GM12878 (cell line): ENCODE measurements at regions not wholly inside any gene's neighbourhood (a gene's known extent, or its start where the extent isn't known, plus 50 kb on each side); places are given as distances from the start of the nearest gene placed in this dataset.
A peak's percentile ranks its signal among the peaks of the same experiment; 100 is the strongest.

ENCODE experiments used
- ATAC-seq: fragments of 200-7000 bp; cut with Tn5 transposase; 3 replicates; pipeline ENCODE4 v1.9.1; 2020; ENCODE audit warnings: mild to moderate bottlenecking, moderate library complexity
- BruUV-seq: library from RNA; stranded (reverse); fragments of 400-500 nt; replicated peaks from 2 replicates; lab custom pipeline; 2021; lab: Mats Ljungman, UMichigan
- CTCF ChIA-PET: fragments of 300-600 bp; sonication (Branson Sonifier 250); formaldehyde crosslinking; extraction: SDS; loops from one replicate; lab custom pipeline; 2021; ENCODE audit warnings: inconsistent platforms; lab: Yijun Ruan, JAX
- POLR2A ChIA-PET: fragments of 350-600 bp; formaldehyde crosslinking; extraction: SDS; loops from one replicate; lab custom pipeline; 2021; ENCODE audit warnings: inconsistent platforms; lab: Charles Lee
- RAD21 ChIA-PET: fragments of 300-600 bp; sonication (Branson Sonifier 250); formaldehyde crosslinking; loops from one replicate; lab custom pipeline; 2023; ENCODE audit warnings: antibody characterized with exemption; ENCODE audit not compliant: unreplicated experiment; lab: Charles Lee
- SMC1A ChIA-PET: fragments of 300-600 bp; sonication (Branson Sonifier 250); formaldehyde crosslinking; loops from one replicate; lab custom pipeline; 2023; ENCODE audit not compliant: unreplicated experiment, uncharacterized antibody; lab: Charles Lee
- DNase-seq: peaks from one replicate; pipeline ENCODE4 v3.0.0-alpha.2; 2011; ENCODE audit warnings: low read depth, low spot score
- FAIRE-seq: peaks from 3 replicates; lab custom pipeline; 2011; peaks lifted over from hg19 to GRCh38; lab: Jason Lieb, UNC
- H2AFZ ChIP-seq: 2 replicates; pipeline ENCODE4 v1.6.0; 2011; ENCODE audit warnings: low read depth, low read length, control low read depth; ENCODE audit not compliant: control insufficient read depth
- H3K27ac ChIP-seq: 2 replicates; pipeline ENCODE4 v1.5.1; 2011; ENCODE audit warnings: control low read depth; ENCODE audit not compliant: control insufficient read depth, insufficient read depth
- H3K27me3 ChIP-seq, 2 experiments: replicated peaks in 1 of 2; 2 replicates each; pipeline versions ENCODE4 v1.6.0 to v1.6.1; 2011; ENCODE audit warnings: low read length in 1 of 2; ENCODE audit not compliant: control insufficient read depth in 2 of 2, insufficient read depth in 2 of 2
- H3K36me3 ChIP-seq, 2 experiments: 2 replicates each; pipeline ENCODE4 v1.5.1; 2011; ENCODE audit warnings: low read length in 1 of 2; ENCODE audit not compliant: control insufficient read depth in 2 of 2, insufficient read depth in 2 of 2
- H3K4me1 ChIP-seq: 2 replicates; pipeline ENCODE4 v1.6.1; 2011; ENCODE audit warnings: mild to moderate bottlenecking, low read length, moderate library complexity, mixed read lengths; ENCODE audit not compliant: control insufficient read depth, insufficient read depth
- H3K4me2 ChIP-seq: 2 replicates; pipeline ENCODE4 v1.6.0; 2011; ENCODE audit warnings: control low read depth; ENCODE audit not compliant: control insufficient read depth, insufficient read depth
- H3K4me3 ChIP-seq: fragments of 200-600 bp; sonication (generic); 2 replicates; pipeline ENCODE4 v1.5.1; 2016
- H3K79me2 ChIP-seq: 2 replicates; pipeline ENCODE4 v1.6.0; 2011; ENCODE audit warnings: low read length; ENCODE audit not compliant: control insufficient read depth, insufficient read depth
- H3K9ac ChIP-seq: 2 replicates; pipeline ENCODE4 v1.8.0; 2011; ENCODE audit warnings: low read length, control low read depth, mixed read lengths; ENCODE audit not compliant: control insufficient read depth, insufficient read depth
- H3K9me3 ChIP-seq: replicated peaks from 3 replicates; pipeline ENCODE4 v1.5.1; 2011; ENCODE audit warnings: mild to moderate bottlenecking, low read length; ENCODE audit not compliant: control insufficient read depth, insufficient read depth
- H4K20me1 ChIP-seq: 2 replicates; pipeline ENCODE4 v1.6.0; 2011; ENCODE audit not compliant: control insufficient read depth, insufficient read depth
- SPI1 ChIP-seq: IDR thresholded peaks from 2 replicates; pipeline ENCODE4 v1.6.1; 2011; ENCODE audit warnings: low read depth, mild to moderate bottlenecking, low read length, moderate library complexity, borderline replicate concordance; ENCODE audit not compliant: insufficient read depth
- SRF ChIP-seq, 2 experiments: IDR thresholded peaks; 2 replicates each; pipeline ENCODE4 v1.6.1; 2011; ENCODE audit warnings: low read depth in 2 of 2, low read length in 2 of 2, mild to moderate bottlenecking in 1 of 2, moderate library complexity in 1 of 2
- TCF12 ChIP-seq: IDR thresholded peaks from 2 replicates; pipeline ENCODE4 v1.6.1; 2011; ENCODE audit warnings: low read depth, mild to moderate bottlenecking, low read length
- WGBS: methylation state at CpG from one replicate; pipeline ENCODE4 v1.1.6; 2016; ENCODE audit warnings: low lambda C conversion rate; ENCODE audit not compliant: insufficient replicate concordance, insufficient coverage; ENCODE audit errors: missing lambda C conversion rate; 5-methylcytosine and 5-hydroxymethylcytosine counted together
- in situ Hi-C: fragments of 300-500 bp; cut with MboI; formaldehyde crosslinking; loops from 9 replicates; pipeline ENCODE4 v1.14.3; 2018; ENCODE audit warnings: mixed read lengths
- intact Hi-C: fragments of 100-400 bp; cut with micrococcal nuclease; formaldehyde crosslinking; loops from one replicate; pipeline ENCODE4 v1.14.2; 2022; ENCODE audit not compliant: unreplicated experiment

DNA sequence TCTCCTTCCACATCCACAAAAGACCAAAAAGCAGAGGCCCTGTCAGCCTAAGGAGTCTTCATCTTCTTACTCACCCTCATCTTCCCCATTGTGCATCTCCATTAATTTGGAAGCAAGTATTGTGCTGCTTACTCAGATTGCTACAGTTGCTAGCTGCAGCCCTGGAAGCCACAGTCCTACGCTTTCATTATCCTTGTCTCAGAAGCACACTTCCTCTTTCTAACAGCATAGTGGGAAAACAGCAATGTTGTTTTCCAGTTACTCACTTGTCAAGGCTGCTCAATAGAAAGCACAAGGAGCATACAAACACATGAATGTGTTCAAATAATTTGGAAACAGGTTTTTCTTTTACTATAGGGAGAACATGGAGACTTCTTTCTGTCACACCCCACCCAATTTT lies 76.6 kb upstream of the RBM24 start:
- ChIA-PET RAD21 (no interaction called here), SMC1A (no interaction called here), POLR2A (no interaction called here), CTCF (no interaction called here)
- Histone ChIP-seq H3K27me3 (no peaks in the 10 kb centered on the region), H3K9ac (no peak overlapping the region), H3K36me3 (no peaks in the 10 kb centered on the region), H3K4me1 (no peaks in the 10 kb centered on the region), H2AFZ (no peak overlapping the region), H3K4me2 (no peak overlapping the region), H3K4me3 (no peak overlapping the region), H3K27ac (no peak overlapping the region), H4K20me1 (no peaks in the 10 kb centered on the region), H3K79me2 (no peaks in the 10 kb centered on the region), H3K9me3 (no peaks in the 10 kb centered on the region; the same call in 2 of the 3 replicates)
- TF ChIP-seq SRF (IDR thresholded peaks at IDR 0.05; ENCODE audit: low read depth in 2 of 2, low read length in 2 of 2), result no peak
- peak; percentile 11; the same call in 1 of the 2 replicates for TF ChIP-seq SPI1
- WGBS, result 50% methylated on average over 1 of the region's 1 CpG
- intact Hi-C loops (no loop called here), in situ Hi-C loops (no loop called here)
- no peak for ATAC-seq
- no TSS peak for BruUV-seq
- no peak for FAIRE-seq
- no peak for DNase-seq

DNA sequence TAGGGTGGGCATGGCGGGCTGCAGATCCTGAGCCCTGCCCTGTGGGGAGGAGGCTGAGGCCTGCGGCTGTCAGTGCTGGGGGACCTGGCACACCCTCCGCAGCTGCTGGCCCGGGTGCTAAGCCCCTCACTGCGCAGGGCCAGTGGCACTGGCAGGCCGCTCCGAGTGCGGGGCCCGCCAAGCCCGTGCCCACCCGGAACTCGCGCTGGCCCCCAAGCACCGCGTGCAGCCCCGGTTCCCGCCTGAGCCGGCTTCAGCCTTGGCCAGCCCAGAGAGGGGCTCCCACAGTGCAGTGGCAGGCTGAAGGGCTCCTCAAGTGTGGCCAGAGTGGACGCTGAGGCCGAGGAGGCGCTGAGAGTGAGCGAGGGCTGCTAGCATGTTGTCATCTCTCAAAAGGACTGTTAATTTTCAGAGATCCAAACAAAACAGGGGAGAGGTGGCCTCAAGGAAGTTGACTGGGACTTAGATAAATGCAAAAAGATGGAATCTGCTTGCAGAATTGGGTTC lies 74.5 kb upstream of the RBM24 start:
- TF ChIP-seq TCF12, result no peak
- DNase-seq (no peak), ATAC-seq (no peak), FAIRE-seq (no peak)
- no peak overlapping the region for H3K4me3 ChIP-seq
- BruUV-seq, result no TSS peak
- H3K79me2 ChIP-seq, result no peaks in the 10 kb centered on the region
- H3K9me3 ChIP-seq, result no peaks in the 10 kb centered on the region
- WGBS, result 65% methylated on average over 18 of the region's 22 CpGs
- H3K36me3 ChIP-seq, result no peaks in the 10 kb centered on the region
- RAD21 ChIA-PET, result no interaction called here
- CTCF ChIA-PET, result interaction anchor here (1.3 kb wide), 1 partner anchor 15 kb away, joined by 6 read pairs; no protein-coding TSS in a partner anchor
- in situ Hi-C loops (no loop called here), intact Hi-C loops (no loop called here)
- no peaks in the 10 kb centered on the region for H3K27me3 ChIP-seq
- H3K9ac ChIP-seq, result no peak overlapping the region
- H3K4me1 ChIP-seq, result no peaks in the 10 kb centered on the region
- POLR2A ChIA-PET, result no interaction called here
- SMC1A ChIA-PET, result no interaction called here
- H4K20me1 ChIP-seq, result no peaks in the 10 kb centered on the region
- H2AFZ ChIP-seq, result no peak overlapping the region
- no peak overlapping the region for H3K4me2 ChIP-seq
- no peak overlapping the region for H3K27ac ChIP-seq
